ENCODE measurements at regions not wholly inside any gene's neighbourhood (a gene's known extent, or its start where the extent isn't known, plus 50 kb on each side); places are given as distances from the start of the nearest gene placed in this dataset.
"Not testable (repeated sequence)": the region's sequence is repeated elsewhere in the genome, so short reads cannot be mapped to it uniquely, and the experiment has no call there.

GRCh38 chr12:87200289-87200979 is 828.8 kb downstream of the C12orf50 start:
- TF ChIP-seq CTBP1 (IDR thresholded peaks at IDR 0.05; ENCODE audit: borderline replicate concordance) (no peak), L3MBTL2 (conservative IDR thresholded peaks at IDR 0.05) (no peak), TARDBP (IDR thresholded peaks at IDR 0.05) (no peak), FOXA1 (IDR thresholded peaks at IDR 0.05) (no peak), PKNOX1 (IDR thresholded peaks at IDR 0.05) (no peak), FOXM1 (IDR thresholded peaks at IDR 0.05; ENCODE audit: borderline replicate concordance) (no peak), ELF4 (IDR thresholded peaks at IDR 0.05) (no peak), LEF1 (IDR thresholded peaks at IDR 0.05; ENCODE audit: borderline replicate concordance) (no peak), ARNT (IDR thresholded peaks at IDR 0.05) (no peak), SP1 (IDR thresholded peaks at IDR 0.05) (no peak), HDGF (IDR thresholded peaks at IDR 0.05; ENCODE audit: borderline replicate concordance) (no peak), FOXK2 (IDR thresholded peaks at IDR 0.05) (no peak), BHLHE40 (IDR thresholded peaks at IDR 0.05; ENCODE audit: borderline replicate concordance) (no peak), NFRKB (IDR thresholded peaks at IDR 0.05) (no peak), ZNF384 (IDR thresholded peaks at IDR 0.05) (no peak)
- ChIA-PET CTCF (no interaction called here), POLR2A (no interaction called here)

GRCh38 chr12:87198181-87198580 is 831.0 kb downstream of the C12orf50 start:
- ChIA-PET POLR2A (no interaction called here), CTCF (no interaction called here)
- TF ChIP-seq ELF4 (IDR thresholded peaks at IDR 0.05) (no peak), FOXA1 (IDR thresholded peaks at IDR 0.05) (no peak), CTBP1 (IDR thresholded peaks at IDR 0.05; ENCODE audit: borderline replicate concordance) (no peak), TARDBP (IDR thresholded peaks at IDR 0.05) (no peak), FOXK2 (IDR thresholded peaks at IDR 0.05) (no peak), SUZ12 (IDR thresholded peaks at IDR 0.05) (no peak), PKNOX1 (IDR thresholded peaks at IDR 0.05) (no peak), ARNT (IDR thresholded peaks at IDR 0.05) (no peak), L3MBTL2 (conservative IDR thresholded peaks at IDR 0.05) (no peak), HDGF (IDR thresholded peaks at IDR 0.05; ENCODE audit: borderline replicate concordance) (no peak), BHLHE40 (IDR thresholded peaks at IDR 0.05; ENCODE audit: borderline replicate concordance) (no peak), FOXM1 (IDR thresholded peaks at IDR 0.05; ENCODE audit: borderline replicate concordance) (no peak), ZNF384 (IDR thresholded peaks at IDR 0.05) (no peak)
- no peak for DNase-seq (ENCODE audit: extremely low spot score)

More at GRCh38 chr12:87200289-87200979, 828.8 kb downstream of the C12orf50 start:
- DNase-seq (ENCODE audit: extremely low spot score) = no peak

- ChIA-PET POLR2A (no interaction called here), CTCF (no interaction called here)
- no peak for DNase-seq (ENCODE audit: extremely low spot score)
- no peak for TF ChIP-seq PKNOX1 (IDR thresholded peaks at IDR 0.05)
- TF ChIP-seq NFRKB (IDR thresholded peaks at IDR 0.05) = no peak
- no peak for TF ChIP-seq ZNF384 (IDR thresholded peaks at IDR 0.05)
- TF ChIP-seq SUZ12 (IDR thresholded peaks at IDR 0.05) = no peak
- no peak for TF ChIP-seq FOXM1 (IDR thresholded peaks at IDR 0.05; ENCODE audit: borderline replicate concordance)
- TF ChIP-seq LEF1 (IDR thresholded peaks at IDR 0.05; ENCODE audit: borderline replicate concordance) = no peak
- no peak for TF ChIP-seq ARNT (IDR thresholded peaks at IDR 0.05)
- no peak for TF ChIP-seq TARDBP (IDR thresholded peaks at IDR 0.05)
- no peak for TF ChIP-seq L3MBTL2 (conservative IDR thresholded peaks at IDR 0.05)
- TF ChIP-seq FOXA1 (IDR thresholded peaks at IDR 0.05) = no peak
- no peak for TF ChIP-seq SP1 (IDR thresholded peaks at IDR 0.05)
- no peak for TF ChIP-seq ELF4 (IDR thresholded peaks at IDR 0.05)
- no peak for TF ChIP-seq BHLHE40 (IDR thresholded peaks at IDR 0.05; ENCODE audit: borderline replicate concordance)
- TF ChIP-seq FOXK2 (IDR thresholded peaks at IDR 0.05) = no peak
- TF ChIP-seq CTBP1 (IDR thresholded peaks at IDR 0.05; ENCODE audit: borderline replicate concordance) = no peak
- TF ChIP-seq HDGF (IDR thresholded peaks at IDR 0.05; ENCODE audit: borderline replicate concordance) = no peak
These were observed 832.9 kb downstream of the C12orf50 start for GRCh38 chr12:87196321-87196720.

GRCh38 chr12:87194389-87194788 is 834.8 kb downstream of the C12orf50 start:
- POLR2A ChIA-PET = not testable (repeated sequence)

GRCh38 chr12:87185367-87185766 is 843.8 kb downstream of the C12orf50 start:
- TF ChIP-seq FOXA1 (IDR thresholded peaks at IDR 0.05) = no peak
- no peak for TF ChIP-seq ZNF384 (IDR thresholded peaks at IDR 0.05)
- no peak for TF ChIP-seq FOXM1 (IDR thresholded peaks at IDR 0.05; ENCODE audit: borderline replicate concordance)
- TF ChIP-seq BHLHE40 (IDR thresholded peaks at IDR 0.05; ENCODE audit: borderline replicate concordance) = no peak
- no peak for TF ChIP-seq NFRKB (IDR thresholded peaks at IDR 0.05)
- TF ChIP-seq ARNT (IDR thresholded peaks at IDR 0.05) = no peak
- TF ChIP-seq ELF4 (IDR thresholded peaks at IDR 0.05) = no peak
- TF ChIP-seq L3MBTL2 (conservative IDR thresholded peaks at IDR 0.05) = no peak
- no peak for TF ChIP-seq SP1 (IDR thresholded peaks at IDR 0.05)
- no peak for TF ChIP-seq SUZ12 (IDR thresholded peaks at IDR 0.05)
- TF ChIP-seq CTBP1 (IDR thresholded peaks at IDR 0.05; ENCODE audit: borderline replicate concordance) = no peak
- no peak for TF ChIP-seq FOXK2 (IDR thresholded peaks at IDR 0.05)
- TF ChIP-seq HDGF (IDR thresholded peaks at IDR 0.05; ENCODE audit: borderline replicate concordance) = no peak
- DNase-seq (ENCODE audit: extremely low spot score) = no peak
- CTCF ChIA-PET = no interaction called here
- POLR2A ChIA-PET = no interaction called here

More at GRCh38 chr12:87194389-87194788, 834.8 kb downstream of the C12orf50 start:
- CTCF ChIA-PET; DNase-seq (ENCODE audit: extremely low spot score): not testable (repeated sequence)

- CTCF ChIA-PET = no interaction called here
- no peak for TF ChIP-seq ARNT (IDR thresholded peaks at IDR 0.05)
- no peak for TF ChIP-seq FOXA1 (IDR thresholded peaks at IDR 0.05)
- TF ChIP-seq L3MBTL2 (conservative IDR thresholded peaks at IDR 0.05) = no peak
- TF ChIP-seq CTBP1 (IDR thresholded peaks at IDR 0.05; ENCODE audit: borderline replicate concordance) = no peak
- TF ChIP-seq LEF1 (IDR thresholded peaks at IDR 0.05; ENCODE audit: borderline replicate concordance) = no peak
- TF ChIP-seq HDGF (IDR thresholded peaks at IDR 0.05; ENCODE audit: borderline replicate concordance) = no peak
- TF ChIP-seq ELF4 (IDR thresholded peaks at IDR 0.05) = no peak
- TF ChIP-seq SUZ12 (IDR thresholded peaks at IDR 0.05) = no peak
- POLR2A ChIA-PET = no interaction called here
- no peak for DNase-seq (ENCODE audit: extremely low spot score)
These were observed 846.4 kb downstream of the C12orf50 start for GRCh38 chr12:87182696-87183233.

Measured in HEK293T (cell line).